UCSD-AML1 (cell line): ENCODE measurements at regions not wholly inside any gene's neighbourhood (a gene's known extent, or its start where the extent isn't known, plus 50 kb on each side); places are given as distances from the start of the nearest gene placed in this dataset.
"Not testable (repeated sequence)": the region's sequence is repeated elsewhere in the genome, so short reads cannot be mapped to it uniquely, and the experiment has no call there.

Source experiments
- DNase-seq: peaks from one replicate; lab custom pipeline; 2025; ENCODE audit not compliant: unreplicated experiment; lab: John Stamatoyannopoulos, UW

- DNase-seq = no peak
These were observed 97.6 kb upstream of the SCAF11 start for GRCh38 chr12:46087916-46088439.

GRCh38 chr12:46084666-46085631 lies 94.6 kb upstream of the SCAF11 start:
- no peak for DNase-seq

DNA sequence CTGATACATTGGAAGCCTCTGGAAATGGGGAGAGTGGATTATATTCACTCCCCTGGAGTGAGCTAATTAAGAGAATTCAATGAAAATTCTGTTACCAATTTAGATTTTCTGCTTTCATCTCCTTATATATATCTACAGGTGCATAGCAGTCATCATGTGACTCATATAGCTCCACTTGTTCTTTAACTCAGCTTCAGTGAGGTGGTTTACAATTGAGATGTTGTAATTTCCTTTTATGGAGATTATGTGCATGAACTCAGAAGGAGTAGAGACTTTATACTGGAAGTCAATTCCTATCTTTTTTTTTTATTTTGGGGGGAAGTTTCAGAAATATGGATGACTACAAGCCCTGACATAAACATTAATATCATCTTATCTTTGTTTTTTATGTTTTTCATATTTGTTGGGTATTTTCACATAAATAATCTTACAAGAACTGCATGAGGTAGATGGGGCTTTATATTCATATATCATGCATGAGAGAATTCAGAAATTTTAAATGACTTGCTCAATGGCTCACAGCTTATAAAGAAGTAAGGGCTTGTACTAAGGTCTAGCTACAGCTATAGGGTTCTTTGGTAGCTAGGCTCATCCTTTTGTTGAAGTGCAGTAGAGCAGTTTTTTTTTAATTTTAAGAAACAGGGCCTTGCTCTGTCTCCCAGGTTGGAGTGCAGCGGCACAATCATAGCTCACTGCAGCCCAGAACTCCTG lies 92.3 kb upstream of the SCAF11 start:
- DNase-seq = no peak

GRCh38 chr12:46073321-46073720 lies 82.9 kb upstream of the SCAF11 start:
- no peak for DNase-seq

GRCh38 chr12:46071769-46072624 lies 81.6 kb upstream of the SCAF11 start:
- peak; percentile 70 for DNase-seq

- DNase-seq = no peak
These were observed 81.0 kb upstream of the SCAF11 start for GRCh38 chr12:46071335-46071734.

- no peak for DNase-seq
These were observed 76.7 kb upstream of the SCAF11 start for GRCh38 chr12:46067094-46067493.

GRCh38 chr12:46065412-46066166 lies 75.2 kb upstream of the SCAF11 start:
- DNase-seq = no peak

- no peak for DNase-seq
These were observed 74.2 kb upstream of the SCAF11 start for GRCh38 chr12:46064548-46064947.

- not testable (repeated sequence) for DNase-seq
These were observed 68.3 kb upstream of the SCAF11 start for GRCh38 chr12:46058697-46059096.

DNA sequence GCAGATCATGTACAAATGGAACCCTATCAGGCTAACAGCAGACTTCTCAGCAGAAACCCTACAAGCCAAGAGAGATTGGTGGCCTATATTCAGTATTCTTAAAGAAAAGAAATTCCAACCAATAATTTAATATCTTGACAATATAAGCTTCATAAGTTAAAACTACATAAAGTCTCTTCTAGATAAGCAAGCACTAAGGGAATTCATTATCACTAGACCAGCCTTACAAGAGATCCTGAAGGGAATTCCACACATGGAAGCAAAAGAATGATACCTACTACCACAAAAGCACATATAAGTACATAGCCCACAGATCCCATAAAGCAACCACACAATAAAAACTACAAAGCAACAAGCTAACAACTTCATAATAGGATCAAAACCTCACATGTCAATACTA lies 60.4 kb upstream of the SCAF11 start:
- no peak for DNase-seq

- DNase-seq = no peak
These were observed 59.3 kb upstream of the SCAF11 start for GRCh38 chr12:46049665-46050064.

- no peak for DNase-seq
These were observed 56.1 kb upstream of the SCAF11 start for GRCh38 chr12:46046436-46046835.

DNA sequence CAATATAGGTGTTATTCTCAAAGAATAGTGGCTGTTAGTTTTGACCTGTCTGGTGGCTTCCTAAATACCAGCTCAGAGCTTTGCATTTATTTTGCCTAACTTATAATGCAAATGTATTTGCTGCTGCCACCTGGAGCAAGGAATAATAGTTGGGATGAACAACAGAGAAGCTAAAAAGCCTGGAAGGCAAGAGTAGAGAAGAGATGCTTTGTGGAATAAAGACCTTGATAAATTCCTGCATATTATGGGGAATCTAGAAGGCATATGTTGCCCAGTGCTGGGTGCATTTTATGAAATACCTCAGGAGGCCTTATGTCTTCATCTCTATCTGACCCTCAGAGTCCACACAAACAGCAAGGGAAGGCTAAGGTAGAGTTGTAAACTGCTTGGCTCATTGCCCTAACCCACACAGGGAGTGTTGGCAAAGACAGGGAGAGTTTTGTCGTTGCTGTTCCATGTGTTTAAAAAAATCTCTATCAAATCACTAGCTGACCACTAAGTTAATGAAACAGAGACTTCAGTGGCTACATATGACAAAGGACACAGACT lies 53.7 kb upstream of the SCAF11 start:
- no peak for DNase-seq
